Vagina (tissue), 2 donors: ENCODE measurements at regions not wholly inside any gene's neighbourhood (a gene's known extent, or its start where the extent isn't known, plus 50 kb on each side); places are given as distances from the start of the nearest gene placed in this dataset.
A peak's percentile ranks its signal among the peaks of the same experiment; 100 is the strongest.

Source experiments
- DNase-seq, 2 donors: peaks; one replicate each; pipeline ENCODE4 v3.0.0-alpha.2; 2017; ENCODE audit errors: extremely low spot score in 2 of 2
- H3K27ac ChIP-seq: fragments of 200-600 bp; sonication (generic); one replicate; pipeline ENCODE4 v1.5.1; 2019
- H3K27me3 ChIP-seq: fragments of 200-600 bp; sonication (generic); one replicate; pipeline ENCODE4 v1.5.1; 2019
- H3K36me3 ChIP-seq, 2 donors: fragments of 200-600 bp; sonication (generic); one replicate each; pipeline ENCODE4 v1.5.1; 2017 to 2019
- H3K4me1 ChIP-seq: fragments of 200-600 bp; sonication (generic); one replicate; pipeline ENCODE4 v1.5.1; 2019
- H3K4me3 ChIP-seq, 2 donors: fragments of 200-600 bp; sonication (generic); 1 replicate in 1 of 2; 2 replicates in 1 of 2; pipeline ENCODE4 v1.5.1; 2016 to 2019
- H3K9me3 ChIP-seq: fragments of 200-600 bp; sonication (generic); one replicate; pipeline ENCODE4 v1.5.1; 2019
- POLR2A ChIP-seq, 2 donors: fragments of 450-650 bp; IDR thresholded peaks; one replicate each; pipeline ENCODE4 v1.6.1; 2017; ENCODE audit warnings: antibody characterized with exemption in 2 of 2, mild to moderate bottlenecking in 2 of 2, moderate library complexity in 2 of 2
- POLR2AphosphoS5 ChIP-seq, 2 donors: sonication (generic); formaldehyde crosslinking; IDR thresholded peaks; one replicate each; pipeline ENCODE4 v1.9.0; 2017; ENCODE audit warnings: antibody characterized with exemption in 2 of 2, mild to moderate bottlenecking in 2 of 2, low read depth in 1 of 2; ENCODE audit not compliant: insufficient read depth in 1 of 2
- intact Hi-C: fragments of 100-400 bp; cut with DNase I; formaldehyde crosslinking; loops from one replicate; pipeline ENCODE4 v1.15.1; 2023
- TF ChIP-seq, protein P1 (sequence below), 3 experiments: fragments of 450-650 bp in 2 of 3; fragments of 200-600 bp in 1 of 3; sonication (generic) in 1 of 3; IDR thresholded peaks; one replicate each; pipeline ENCODE4 v1.5.1; 2017 to 2019; ENCODE audit warnings: antibody characterized with exemption in 3 of 3, mild to moderate bottlenecking in 2 of 3, moderate library complexity in 2 of 3

- Histone ChIP-seq H3K27ac (no peak overlapping the region), H3K36me3 (no peaks in the 10 kb centered on the region), H3K4me3 (no peak overlapping the region), H3K9me3 (no peaks in the 10 kb centered on the region), H3K4me1 (no peaks in the 10 kb centered on the region), H3K27me3 (no peaks in the 10 kb centered on the region)
- intact Hi-C loops = no loop called here
- TF ChIP-seq, protein P1, sequence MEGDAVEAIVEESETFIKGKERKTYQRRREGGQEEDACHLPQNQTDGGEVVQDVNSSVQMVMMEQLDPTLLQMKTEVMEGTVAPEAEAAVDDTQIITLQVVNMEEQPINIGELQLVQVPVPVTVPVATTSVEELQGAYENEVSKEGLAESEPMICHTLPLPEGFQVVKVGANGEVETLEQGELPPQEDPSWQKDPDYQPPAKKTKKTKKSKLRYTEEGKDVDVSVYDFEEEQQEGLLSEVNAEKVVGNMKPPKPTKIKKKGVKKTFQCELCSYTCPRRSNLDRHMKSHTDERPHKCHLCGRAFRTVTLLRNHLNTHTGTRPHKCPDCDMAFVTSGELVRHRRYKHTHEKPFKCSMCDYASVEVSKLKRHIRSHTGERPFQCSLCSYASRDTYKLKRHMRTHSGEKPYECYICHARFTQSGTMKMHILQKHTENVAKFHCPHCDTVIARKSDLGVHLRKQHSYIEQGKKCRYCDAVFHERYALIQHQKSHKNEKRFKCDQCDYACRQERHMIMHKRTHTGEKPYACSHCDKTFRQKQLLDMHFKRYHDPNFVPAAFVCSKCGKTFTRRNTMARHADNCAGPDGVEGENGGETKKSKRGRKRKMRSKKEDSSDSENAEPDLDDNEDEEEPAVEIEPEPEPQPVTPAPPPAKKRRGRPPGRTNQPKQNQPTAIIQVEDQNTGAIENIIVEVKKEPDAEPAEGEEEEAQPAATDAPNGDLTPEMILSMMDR (IDR thresholded peaks at IDR 0.05) = no peak
- no peak for TF ChIP-seq POLR2A (IDR thresholded peaks at IDR 0.05)
- TF ChIP-seq POLR2AphosphoS5 (IDR thresholded peaks at IDR 0.05; ENCODE audit: insufficient read depth in 1 of 2, low read depth in 1 of 2) = no peak
- DNase-seq = no peak
These were observed 375.3 kb downstream of the BCAT1 start for GRCh38 chr12:24573621-24574020.

GRCh38 chr12:24565300-24565699 lies 383.6 kb downstream of the BCAT1 start:
- Histone ChIP-seq H3K27ac (no peak overlapping the region), H3K9me3 (no peaks in the 10 kb centered on the region), H3K36me3 (no peaks in the 10 kb centered on the region), H3K4me3 (no peak overlapping the region), H3K27me3 (no peaks in the 10 kb centered on the region), H3K4me1 (peaks cover 9% of the 10 kb centered on the region)
- no peak for DNase-seq
- intact Hi-C loops = no loop called here
- TF ChIP-seq POLR2A (IDR thresholded peaks at IDR 0.05) (no peak), POLR2AphosphoS5 (IDR thresholded peaks at IDR 0.05; ENCODE audit: insufficient read depth in 1 of 2, low read depth in 1 of 2) (no peak)
- TF ChIP-seq, protein P1 (IDR thresholded peaks at IDR 0.05) = no peak

DNA sequence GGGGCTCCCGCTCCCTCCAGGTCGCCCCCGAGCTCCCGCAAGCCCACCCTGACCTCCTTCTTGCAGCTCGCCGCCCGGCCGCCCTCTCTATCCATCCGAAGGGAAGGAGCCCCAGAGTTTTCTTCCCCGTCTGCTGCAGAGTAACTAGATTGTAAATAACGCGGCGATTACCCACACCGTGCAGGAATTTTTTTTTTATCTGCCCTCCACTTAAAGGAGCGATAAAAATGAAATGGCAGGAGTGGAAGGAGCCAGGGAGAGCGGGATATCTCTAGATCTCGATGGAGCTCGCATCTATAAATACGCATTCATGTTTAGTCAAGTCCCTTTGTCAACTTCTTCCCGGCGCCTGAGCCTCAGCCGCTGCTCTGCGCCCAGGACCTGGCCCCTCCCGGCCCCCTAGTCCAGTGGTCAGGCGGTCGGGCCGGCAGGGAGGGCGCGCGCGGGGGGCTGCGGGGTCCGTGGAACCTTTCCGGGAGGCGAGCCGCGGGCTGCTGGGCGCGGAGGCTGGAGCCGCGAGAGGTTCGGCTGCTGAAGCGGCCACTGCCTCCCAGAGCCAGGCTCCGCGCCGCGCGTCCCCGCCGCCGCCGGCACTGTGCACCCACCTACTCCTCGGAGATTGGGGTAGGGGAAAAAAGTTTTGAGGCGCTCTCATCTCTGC lies 386.0 kb downstream of the BCAT1 start:
- no peaks in the 10 kb centered on the region for H3K9me3 ChIP-seq
- no peaks in the 10 kb centered on the region for H3K36me3 ChIP-seq
- H3K27ac ChIP-seq = peak overlapping the region; percentile 92
- peak overlapping the region; percentile 70 to 75 for H3K4me3 ChIP-seq
- intact Hi-C loops = no loop called here
- H3K4me1 ChIP-seq = peaks cover 32% of the 10 kb centered on the region
- no peak for DNase-seq
- H3K27me3 ChIP-seq = no peaks in the 10 kb centered on the region
- no peak for TF ChIP-seq POLR2AphosphoS5 (IDR thresholded peaks at IDR 0.05; ENCODE audit: insufficient read depth in 1 of 2, low read depth in 1 of 2)
- no peak for TF ChIP-seq POLR2A (IDR thresholded peaks at IDR 0.05)
- TF ChIP-seq, protein P1 (IDR thresholded peaks at IDR 0.05) = no peak

GRCh38 chr12:24561882-24562770 lies 386.8 kb downstream of the BCAT1 start:
- Histone ChIP-seq H3K4me3 (peak overlapping the region; percentile 70 to 75), H3K36me3 (no peaks in the 10 kb centered on the region), H3K27ac (peak overlapping the region; percentile 92), H3K27me3 (no peaks in the 10 kb centered on the region), H3K4me1 (peaks cover 32% of the 10 kb centered on the region), H3K9me3 (no peaks in the 10 kb centered on the region)
- no peak for DNase-seq
- TF ChIP-seq POLR2AphosphoS5 (IDR thresholded peaks at IDR 0.05; ENCODE audit: insufficient read depth in 1 of 2, low read depth in 1 of 2) (peak in 1 of 2 donors; percentile 64), POLR2A (IDR thresholded peaks at IDR 0.05) (peak in 1 of 2 donors; percentile 11)
- TF ChIP-seq, protein P1 (IDR thresholded peaks at IDR 0.05) = no peak
- intact Hi-C loops = no loop called here
